ENCODE measurements at regions not wholly inside any gene's neighbourhood (a gene's known extent, or its start where the extent isn't known, plus 50 kb on each side); places are given as distances from the start of the nearest gene placed in this dataset.

- WGBS, 4 donors, result 36 to 72% (median 61%) methylated on average over 2 of the region's 2 CpGs
Measured at GRCh38 chr12:90575995-90576394, 379.0 kb downstream of the CCER1 start.

GRCh38 chr12:90574676-90575075 is 380.3 kb downstream of the CCER1 start:
- TF ChIP-seq CTCF (IDR thresholded peaks at IDR 0.05) (no peak), POLR2A (IDR thresholded peaks at IDR 0.05) (no peak)
- Histone ChIP-seq H3K27me3 (no peaks in the 10 kb centered on the region), H3K4me1 (no peaks in the 10 kb centered on the region), H3K4me3 (no peak overlapping the region), H3K27ac (no peak overlapping the region), H3K9me3 (peaks cover 0 to 18% (median 4%) of the 10 kb centered on the region in 12 donors), H3K36me3 (no peaks in the 10 kb centered on the region)
- DNase-seq (no peak), ATAC-seq (no peak)
- 81 to 93% (median 90%) methylated on average over 2 of the region's 2 CpGs for WGBS, 4 donors
- intact Hi-C loops (cut with DNase I), result no loop called here

More at GRCh38 chr12:90575995-90576394, 379.0 kb downstream of the CCER1 start:
- ATAC-seq (peak in 3 of 4 donors; percentile 55 to 96 (median 78)), DNase-seq (peak in 1 of 5 donors; percentile 55)
- no peaks in the 10 kb centered on the region for H3K36me3 ChIP-seq
- peaks cover 0 to 18% (median 4%) of the 10 kb centered on the region in 12 donors for H3K9me3 ChIP-seq
- H3K4me3 ChIP-seq, result peak overlapping the region in 2 of 12 donors; percentile 25 to 49
- no peaks in the 10 kb centered on the region for H3K27me3 ChIP-seq
- H3K4me1 ChIP-seq, result no peaks in the 10 kb centered on the region
- intact Hi-C loops (cut with DNase I), result no loop called here
- TF ChIP-seq CTCF (IDR thresholded peaks at IDR 0.05) (no peak), POLR2A (IDR thresholded peaks at IDR 0.05) (no peak)
- peak overlapping the region in 1 of 12 donors; percentile 75 for H3K27ac ChIP-seq

- WGBS, 4 donors, result 0 to 95% (median 28%) methylated on average over 1 of the region's 1 CpG
- Histone ChIP-seq H3K27ac (no peak overlapping the region), H3K36me3 (no peaks in the 10 kb centered on the region), H3K9me3 (peaks cover 0 to 6% (median under 1%) of the 10 kb centered on the region in 12 donors), H3K27me3 (no peaks in the 10 kb centered on the region), H3K4me1 (no peaks in the 10 kb centered on the region), H3K4me3 (no peak overlapping the region)
- no peak for ATAC-seq
- no peak for TF ChIP-seq CTCF (IDR thresholded peaks at IDR 0.05)
- intact Hi-C loops (cut with DNase I), result no loop called here
- DNase-seq, result no peak
Measured at GRCh38 chr12:90572778-90573177, 382.2 kb downstream of the CCER1 start.

GRCh38 chr12:90569685-90570084 is 385.3 kb downstream of the CCER1 start:
- no peaks in the 10 kb centered on the region for H3K36me3 ChIP-seq
- no peak overlapping the region for H3K27ac ChIP-seq
- peaks cover 0 to 17% (median 4%) of the 10 kb centered on the region in 12 donors for H3K9me3 ChIP-seq
- H3K27me3 ChIP-seq, result no peaks in the 10 kb centered on the region
- TF ChIP-seq POLR2A (IDR thresholded peaks at IDR 0.05), result no peak
- TF ChIP-seq CTCF (IDR thresholded peaks at IDR 0.05), result no peak
- intact Hi-C loops (cut with DNase I), result no loop called here
- H3K4me1 ChIP-seq, result no peaks in the 10 kb centered on the region
- no peak for ATAC-seq
- H3K4me3 ChIP-seq, result no peak overlapping the region
- no peak for DNase-seq
- 92 to 99% (median 96%) methylated on average over 1 of the region's 1 CpG for WGBS, 4 donors

All from heart left ventricle (tissue), 16 donors.